PFSK-1 (cell line): ENCODE measurements at regions not wholly inside any gene's neighbourhood (a gene's known extent, or its start where the extent isn't known, plus 50 kb on each side); places are given as distances from the start of the nearest gene placed in this dataset.

ENCODE experiments used
- TAF1 ChIP-seq: IDR thresholded peaks from 2 replicates; pipeline ENCODE4 v1.6.1; 2012; ENCODE audit warnings: low read length, control low read depth, borderline replicate concordance; ENCODE audit not compliant: insufficient read depth
- TF ChIP-seq, protein P1 (sequence below), 2 experiments: IDR thresholded peaks; 2 replicates each; pipeline versions ENCODE4 v1.6.1 to v1.8.0; 2011 to 2012; ENCODE audit warnings: low read depth in 2 of 2, low read length in 2 of 2, control low read depth in 1 of 2, inconsistent platforms in 1 of 2, mild to moderate bottlenecking in 1 of 2, moderate library complexity in 1 of 2; ENCODE audit not compliant: insufficient read depth in 1 of 2

DNA sequence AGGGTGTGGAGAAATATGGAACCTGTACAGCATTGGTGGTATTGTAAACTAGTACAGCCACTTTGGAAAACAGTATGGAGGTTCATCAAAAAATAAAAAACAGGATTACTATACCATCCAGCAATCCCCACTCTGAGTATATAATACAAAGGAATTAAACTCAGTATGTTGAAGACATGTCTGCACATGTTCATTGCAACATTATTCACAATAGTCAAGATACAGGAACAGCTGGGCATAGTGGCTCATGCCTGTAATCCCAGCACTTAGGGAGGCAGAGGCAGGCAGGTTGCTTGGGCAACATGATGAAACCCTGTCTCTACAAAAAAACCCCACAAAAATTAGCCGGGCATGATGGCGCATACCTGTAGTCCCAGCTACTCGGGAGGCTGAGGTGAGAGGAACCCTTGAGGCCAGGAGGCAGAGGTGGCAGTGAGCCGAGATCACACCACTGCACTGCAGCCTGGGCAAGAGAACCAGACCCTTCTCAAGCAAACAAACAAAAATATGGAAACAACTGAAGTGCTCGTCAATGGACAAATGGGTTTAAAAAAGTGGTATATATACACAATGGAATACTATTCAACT lies 63.6 kb downstream of the TMEM174 start:
- TF ChIP-seq TAF1: no peak
- TF ChIP-seq, protein P1, sequence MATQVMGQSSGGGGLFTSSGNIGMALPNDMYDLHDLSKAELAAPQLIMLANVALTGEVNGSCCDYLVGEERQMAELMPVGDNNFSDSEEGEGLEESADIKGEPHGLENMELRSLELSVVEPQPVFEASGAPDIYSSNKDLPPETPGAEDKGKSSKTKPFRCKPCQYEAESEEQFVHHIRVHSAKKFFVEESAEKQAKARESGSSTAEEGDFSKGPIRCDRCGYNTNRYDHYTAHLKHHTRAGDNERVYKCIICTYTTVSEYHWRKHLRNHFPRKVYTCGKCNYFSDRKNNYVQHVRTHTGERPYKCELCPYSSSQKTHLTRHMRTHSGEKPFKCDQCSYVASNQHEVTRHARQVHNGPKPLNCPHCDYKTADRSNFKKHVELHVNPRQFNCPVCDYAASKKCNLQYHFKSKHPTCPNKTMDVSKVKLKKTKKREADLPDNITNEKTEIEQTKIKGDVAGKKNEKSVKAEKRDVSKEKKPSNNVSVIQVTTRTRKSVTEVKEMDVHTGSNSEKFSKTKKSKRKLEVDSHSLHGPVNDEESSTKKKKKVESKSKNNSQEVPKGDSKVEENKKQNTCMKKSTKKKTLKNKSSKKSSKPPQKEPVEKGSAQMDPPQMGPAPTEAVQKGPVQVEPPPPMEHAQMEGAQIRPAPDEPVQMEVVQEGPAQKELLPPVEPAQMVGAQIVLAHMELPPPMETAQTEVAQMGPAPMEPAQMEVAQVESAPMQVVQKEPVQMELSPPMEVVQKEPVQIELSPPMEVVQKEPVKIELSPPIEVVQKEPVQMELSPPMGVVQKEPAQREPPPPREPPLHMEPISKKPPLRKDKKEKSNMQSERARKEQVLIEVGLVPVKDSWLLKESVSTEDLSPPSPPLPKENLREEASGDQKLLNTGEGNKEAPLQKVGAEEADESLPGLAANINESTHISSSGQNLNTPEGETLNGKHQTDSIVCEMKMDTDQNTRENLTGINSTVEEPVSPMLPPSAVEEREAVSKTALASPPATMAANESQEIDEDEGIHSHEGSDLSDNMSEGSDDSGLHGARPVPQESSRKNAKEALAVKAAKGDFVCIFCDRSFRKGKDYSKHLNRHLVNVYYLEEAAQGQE (IDR thresholded peaks at IDR 0.05; ENCODE audit: insufficient read depth in 1 of 2, low read depth in 2 of 2, low read length in 2 of 2): no peak
